ENCODE measurements at regions not wholly inside any gene's neighbourhood (a gene's known extent, or its start where the extent isn't known, plus 50 kb on each side); places are given as distances from the start of the nearest gene placed in this dataset.

GRCh38 chr16:14375132-14375491 lies 254.9 kb downstream of the PARN start:
- no peak for DNase-seq
- no peaks in the 10 kb centered on the region for H3K27me3 ChIP-seq
- TF ChIP-seq POLR2A (IDR thresholded peaks at IDR 0.05): no peak
- no peak for TF ChIP-seq CTCF (IDR thresholded peaks at IDR 0.05)
- H3K27ac ChIP-seq: no peak overlapping the region
- 95 to 96% methylated on average over 8 of the region's 8 CpGs for WGBS, 2 donors
- no peaks in the 10 kb centered on the region for H3K36me3 ChIP-seq
- no peaks in the 10 kb centered on the region for H3K9me3 ChIP-seq
- intact Hi-C loops (cut with DNase I): no loop called here
- H3K4me1 ChIP-seq: no peaks in the 10 kb centered on the region
- no peak overlapping the region for H3K4me3 ChIP-seq (replicated peaks in 1 of 3)

- no peaks in the 10 kb centered on the region for H3K4me1 ChIP-seq
- TF ChIP-seq POLR2A (IDR thresholded peaks at IDR 0.05) (no peak), CTCF (IDR thresholded peaks at IDR 0.05) (no peak)
- intact Hi-C loops (cut with DNase I): no loop called here
- H3K36me3 ChIP-seq: no peaks in the 10 kb centered on the region
- H3K27ac ChIP-seq: no peak overlapping the region
- DNase-seq: no peak
- H3K27me3 ChIP-seq: no peaks in the 10 kb centered on the region
- H3K9me3 ChIP-seq: no peaks in the 10 kb centered on the region
- 93 to 97% methylated on average over 6 to 10 of the region's 11 CpGs for WGBS, 2 donors
- no peak overlapping the region for H3K4me3 ChIP-seq (replicated peaks in 1 of 3)
Measured at GRCh38 chr16:14374451-14375131, 255.5 kb downstream of the PARN start.

GRCh38 chr16:14373896-14374295 lies 256.2 kb downstream of the PARN start:
- Histone ChIP-seq H3K27me3 (no peaks in the 10 kb centered on the region), H3K4me3 (replicated peaks in 1 of 3) (no peak overlapping the region), H3K36me3 (no peaks in the 10 kb centered on the region), H3K9me3 (no peaks in the 10 kb centered on the region), H3K4me1 (no peaks in the 10 kb centered on the region), H3K27ac (no peak overlapping the region)
- intact Hi-C loops (cut with DNase I): no loop called here
- TF ChIP-seq POLR2A (IDR thresholded peaks at IDR 0.05) (no peak), CTCF (IDR thresholded peaks at IDR 0.05) (no peak)
- WGBS, 2 donors: 87 to 94% methylated on average over 10 of the region's 10 CpGs
- no peak for DNase-seq

- Histone ChIP-seq H3K4me1 (no peaks in the 10 kb centered on the region), H3K4me3 (replicated peaks in 1 of 3) (no peak overlapping the region), H3K9me3 (no peaks in the 10 kb centered on the region), H3K27me3 (no peaks in the 10 kb centered on the region), H3K36me3 (no peaks in the 10 kb centered on the region), H3K27ac (no peak overlapping the region)
- WGBS, 2 donors: 85 to 86% methylated on average over 6 to 12 of the region's 13 CpGs
- intact Hi-C loops (cut with DNase I): no loop called here
- TF ChIP-seq CTCF (IDR thresholded peaks at IDR 0.05) (no peak), POLR2A (IDR thresholded peaks at IDR 0.05) (no peak)
- no peak for DNase-seq
Measured at GRCh38 chr16:14373406-14373805, 256.7 kb downstream of the PARN start.

- H3K27me3 ChIP-seq: no peaks in the 10 kb centered on the region
- 75 to 80% methylated on average over 10 of the region's 10 CpGs for WGBS, 2 donors
- H3K4me3 ChIP-seq (replicated peaks in 1 of 3): no peak overlapping the region
- H3K36me3 ChIP-seq: no peaks in the 10 kb centered on the region
- no peak overlapping the region for H3K27ac ChIP-seq
- no peak for DNase-seq
- no peaks in the 10 kb centered on the region for H3K9me3 ChIP-seq
- no peaks in the 10 kb centered on the region for H3K4me1 ChIP-seq
- intact Hi-C loops (cut with DNase I): no loop called here
- TF ChIP-seq CTCF (IDR thresholded peaks at IDR 0.05) (no peak), POLR2A (IDR thresholded peaks at IDR 0.05) (no peak)
Measured at GRCh38 chr16:14372471-14372870, 257.6 kb downstream of the PARN start.
